B cell (primary cell): ENCODE measurements at regions not wholly inside any gene's neighbourhood (a gene's known extent, or its start where the extent isn't known, plus 50 kb on each side); places are given as distances from the start of the nearest gene placed in this dataset.

Source experiments
- EZH2 ChIP-seq: IDR thresholded peaks from 2 replicates; pipeline ENCODE4 v1.6.1; 2012; ENCODE audit warnings: borderline replicate concordance, low read depth, mild to moderate bottlenecking, moderate library complexity, low read length; ENCODE audit not compliant: insufficient read depth, poor library complexity, severe bottlenecking
- TF ChIP-seq, protein P1 (sequence below): fragments of 200-600 bp; IDR thresholded peaks from one replicate; pipeline ENCODE4 v1.8.0; 2022; ENCODE audit warnings: antibody characterized with exemption, mild to moderate bottlenecking

GRCh38 chr11:23976426-23976825 lies 520.4 kb upstream of the LUZP2 start:
- TF ChIP-seq EZH2: no peak
- TF ChIP-seq, protein P1, sequence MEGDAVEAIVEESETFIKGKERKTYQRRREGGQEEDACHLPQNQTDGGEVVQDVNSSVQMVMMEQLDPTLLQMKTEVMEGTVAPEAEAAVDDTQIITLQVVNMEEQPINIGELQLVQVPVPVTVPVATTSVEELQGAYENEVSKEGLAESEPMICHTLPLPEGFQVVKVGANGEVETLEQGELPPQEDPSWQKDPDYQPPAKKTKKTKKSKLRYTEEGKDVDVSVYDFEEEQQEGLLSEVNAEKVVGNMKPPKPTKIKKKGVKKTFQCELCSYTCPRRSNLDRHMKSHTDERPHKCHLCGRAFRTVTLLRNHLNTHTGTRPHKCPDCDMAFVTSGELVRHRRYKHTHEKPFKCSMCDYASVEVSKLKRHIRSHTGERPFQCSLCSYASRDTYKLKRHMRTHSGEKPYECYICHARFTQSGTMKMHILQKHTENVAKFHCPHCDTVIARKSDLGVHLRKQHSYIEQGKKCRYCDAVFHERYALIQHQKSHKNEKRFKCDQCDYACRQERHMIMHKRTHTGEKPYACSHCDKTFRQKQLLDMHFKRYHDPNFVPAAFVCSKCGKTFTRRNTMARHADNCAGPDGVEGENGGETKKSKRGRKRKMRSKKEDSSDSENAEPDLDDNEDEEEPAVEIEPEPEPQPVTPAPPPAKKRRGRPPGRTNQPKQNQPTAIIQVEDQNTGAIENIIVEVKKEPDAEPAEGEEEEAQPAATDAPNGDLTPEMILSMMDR: no peak
